Subcutaneous abdominal adipose tissue (tissue), 5 donors: ENCODE measurements at regions not wholly inside any gene's neighbourhood (a gene's known extent, or its start where the extent isn't known, plus 50 kb on each side); places are given as distances from the start of the nearest gene placed in this dataset.

ENCODE experiments used
- H3K27ac ChIP-seq: one replicate; pipeline ENCODE4 v1.7.0; 2013; ENCODE audit warnings: low read depth, mild to moderate bottlenecking, inconsistent platforms, low read length, moderate library complexity
- H3K27me3 ChIP-seq, 5 donors: one replicate each; pipeline ENCODE4 v1.7.0; 2013; ENCODE audit warnings: low read length in 5 of 5, inconsistent platforms in 1 of 5; ENCODE audit not compliant: control insufficient read depth in 5 of 5, insufficient read depth in 4 of 5
- H3K36me3 ChIP-seq, 5 donors: one replicate each; pipeline ENCODE4 v1.7.0; 2013; ENCODE audit warnings: low read length in 5 of 5; ENCODE audit not compliant: control insufficient read depth in 5 of 5, insufficient read depth in 5 of 5
- H3K4me1 ChIP-seq, 5 donors: one replicate each; pipeline ENCODE4 v1.7.0; 2013; ENCODE audit warnings: low read length in 5 of 5, mild to moderate bottlenecking in 3 of 5, moderate library complexity in 1 of 5; ENCODE audit not compliant: control insufficient read depth in 5 of 5, insufficient read depth in 5 of 5
- H3K4me3 ChIP-seq, 5 donors: one replicate each; pipeline ENCODE4 v1.7.0; 2013; ENCODE audit warnings: low read length in 5 of 5, low read depth in 1 of 5
- H3K9ac ChIP-seq, 5 donors: one replicate each; pipeline ENCODE4 v1.7.0; 2013; ENCODE audit warnings: low read length in 5 of 5, mild to moderate bottlenecking in 4 of 5, moderate library complexity in 3 of 5
- H3K9me3 ChIP-seq, 5 donors: one replicate each; pipeline ENCODE4 v1.7.0; 2013; ENCODE audit warnings: low read length in 5 of 5; ENCODE audit not compliant: control insufficient read depth in 5 of 5
- donor health status: healthy.
- donor health status: healthy.
- donor health status: healthy.
- donor health status: healthy.
- donor health status: healthy.

GRCh38 chr6:144588697-144589325 lies 303.7 kb downstream of the UTRN start:
- no peak overlapping the region for H3K27ac ChIP-seq

GRCh38 chr6:144590532-144590931 lies 305.4 kb downstream of the UTRN start:
- no peak overlapping the region for H3K27ac ChIP-seq

More at GRCh38 chr6:144588697-144589325, 303.7 kb downstream of the UTRN start:
- H3K4me1 ChIP-seq: peaks cover 0 to 10% (median 2%) of the 10 kb centered on the region in 5 donors
- peaks cover 0 to 10% (median 6%) of the 10 kb centered on the region in 5 donors for H3K36me3 ChIP-seq
- no peak overlapping the region for H3K4me3 ChIP-seq
- H3K9ac ChIP-seq: no peak overlapping the region
- H3K9me3 ChIP-seq: no peaks in the 10 kb centered on the region
- no peaks in the 10 kb centered on the region for H3K27me3 ChIP-seq

GRCh38 chr6:144593392-144593791 lies 308.3 kb downstream of the UTRN start:
- Histone ChIP-seq H3K27ac (no peak overlapping the region), H3K9ac (no peak overlapping the region), H3K27me3 (no peaks in the 10 kb centered on the region), H3K4me1 (peaks cover 0 to 10% (median 3%) of the 10 kb centered on the region in 5 donors), H3K9me3 (no peaks in the 10 kb centered on the region), H3K36me3 (peaks cover 0 to 5% (median 3%) of the 10 kb centered on the region in 5 donors), H3K4me3 (no peak overlapping the region)

More at GRCh38 chr6:144590532-144590931, 305.4 kb downstream of the UTRN start:
- H3K4me3 ChIP-seq: no peak overlapping the region
- H3K9ac ChIP-seq: no peak overlapping the region
- H3K9me3 ChIP-seq: no peaks in the 10 kb centered on the region
- H3K27me3 ChIP-seq: no peaks in the 10 kb centered on the region
- H3K4me1 ChIP-seq: peaks cover 0 to 10% (median 3%) of the 10 kb centered on the region in 5 donors
- H3K36me3 ChIP-seq: peaks cover 0 to 10% (median 6%) of the 10 kb centered on the region in 5 donors

GRCh38 chr6:144594585-144594984 lies 309.4 kb downstream of the UTRN start:
- Histone ChIP-seq H3K27ac (no peak overlapping the region), H3K9me3 (no peaks in the 10 kb centered on the region), H3K4me3 (no peak overlapping the region), H3K4me1 (peaks cover 0 to 3% (median 0%) of the 10 kb centered on the region in 5 donors), H3K27me3 (no peaks in the 10 kb centered on the region), H3K36me3 (peaks cover 0 to 5% (median 4%) of the 10 kb centered on the region in 5 donors), H3K9ac (no peak overlapping the region)

DNA sequence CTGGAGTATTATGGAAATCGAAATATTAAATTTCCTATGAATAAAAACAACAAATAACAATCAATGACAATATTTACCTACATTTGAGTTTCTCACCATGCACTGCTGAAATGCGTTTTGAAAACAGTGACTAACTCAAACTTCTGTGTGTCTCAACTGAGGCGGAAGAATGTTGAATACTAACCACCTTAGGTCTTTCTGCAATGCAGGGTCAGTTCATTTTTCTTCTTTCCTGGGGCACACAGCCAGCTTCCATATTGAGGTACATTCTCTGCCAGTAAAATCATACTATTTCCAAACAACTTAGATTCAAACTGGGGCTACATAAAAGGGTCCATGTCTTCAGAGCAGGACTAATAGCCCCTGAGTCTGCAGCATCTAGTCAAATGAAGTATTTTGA lies 310.1 kb downstream of the UTRN start:
- no peak overlapping the region for H3K9ac ChIP-seq
- H3K36me3 ChIP-seq: peaks cover 0 to 7% (median 4%) of the 10 kb centered on the region in 5 donors
- H3K27me3 ChIP-seq: no peaks in the 10 kb centered on the region
- H3K4me1 ChIP-seq: peaks cover 0 to 3% (median 0%) of the 10 kb centered on the region in 5 donors
- peaks cover 0 to 4% (median 1%) of the 10 kb centered on the region in 5 donors for H3K9me3 ChIP-seq
- no peak overlapping the region for H3K27ac ChIP-seq
- H3K4me3 ChIP-seq: no peak overlapping the region

GRCh38 chr6:144597511-144597910 lies 312.4 kb downstream of the UTRN start:
- Histone ChIP-seq H3K4me1 (peaks cover 0 to 3% (median 0%) of the 10 kb centered on the region in 5 donors), H3K9ac (no peak overlapping the region), H3K27ac (no peak overlapping the region), H3K36me3 (peaks cover 0 to 13% (median 3%) of the 10 kb centered on the region in 5 donors), H3K4me3 (no peak overlapping the region), H3K9me3 (peaks cover 0 to 13% (median 6%) of the 10 kb centered on the region in 5 donors), H3K27me3 (no peaks in the 10 kb centered on the region)

GRCh38 chr6:144599615-144600014 lies 314.5 kb downstream of the UTRN start:
- Histone ChIP-seq H3K4me1 (no peaks in the 10 kb centered on the region), H3K9me3 (peaks cover 0 to 13% (median 6%) of the 10 kb centered on the region in 5 donors), H3K27ac (no peak overlapping the region), H3K36me3 (peaks cover 0 to 13% (median 0%) of the 10 kb centered on the region in 5 donors), H3K27me3 (no peaks in the 10 kb centered on the region), H3K9ac (no peak overlapping the region), H3K4me3 (no peak overlapping the region)

- Histone ChIP-seq H3K36me3 (peaks cover 0 to 13% (median 0%) of the 10 kb centered on the region in 5 donors), H3K9me3 (peaks cover 0 to 13% (median 6%) of the 10 kb centered on the region in 5 donors), H3K27ac (no peak overlapping the region), H3K27me3 (no peaks in the 10 kb centered on the region), H3K9ac (no peak overlapping the region), H3K4me1 (no peaks in the 10 kb centered on the region), H3K4me3 (no peak overlapping the region)
These were observed 316.1 kb downstream of the UTRN start for GRCh38 chr6:144601221-144601620.

DNA sequence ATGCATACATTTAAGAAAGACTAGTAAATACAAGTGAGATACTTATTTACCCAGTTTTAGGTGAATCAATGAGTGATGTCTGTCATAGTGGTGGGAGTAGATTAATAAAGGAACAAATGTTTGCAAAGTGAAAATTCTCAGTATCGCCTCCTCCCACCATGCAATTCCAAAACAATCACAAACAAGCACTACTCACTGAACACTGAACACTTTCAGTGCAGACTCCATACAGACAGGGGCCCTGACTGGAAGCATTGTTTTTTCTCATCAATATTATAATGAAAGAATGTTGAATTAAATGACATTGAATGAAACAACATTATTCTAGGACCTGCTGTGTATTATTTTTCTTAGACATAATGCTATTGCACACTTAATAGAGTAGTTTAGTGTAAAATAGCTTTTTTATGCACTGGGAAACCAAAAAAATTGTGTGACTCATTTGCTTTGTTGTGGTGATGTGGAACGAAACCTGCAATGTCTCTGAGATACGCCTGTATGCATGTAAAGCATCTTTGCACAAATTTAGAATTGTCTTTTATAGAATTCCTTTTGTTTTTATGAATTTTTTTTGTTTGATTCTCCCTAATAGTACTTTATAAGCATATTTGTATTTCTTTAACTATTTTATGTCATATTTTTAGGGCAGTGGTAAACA lies 317.5 kb downstream of the UTRN start:
- Histone ChIP-seq H3K36me3 (peaks cover 0 to 18% (median 0%) of the 10 kb centered on the region in 5 donors), H3K4me1 (no peaks in the 10 kb centered on the region), H3K9ac (no peak overlapping the region), H3K27ac (no peak overlapping the region), H3K27me3 (no peaks in the 10 kb centered on the region), H3K9me3 (peaks cover 0 to 13% (median 6%) of the 10 kb centered on the region in 5 donors), H3K4me3 (no peak overlapping the region)

DNA sequence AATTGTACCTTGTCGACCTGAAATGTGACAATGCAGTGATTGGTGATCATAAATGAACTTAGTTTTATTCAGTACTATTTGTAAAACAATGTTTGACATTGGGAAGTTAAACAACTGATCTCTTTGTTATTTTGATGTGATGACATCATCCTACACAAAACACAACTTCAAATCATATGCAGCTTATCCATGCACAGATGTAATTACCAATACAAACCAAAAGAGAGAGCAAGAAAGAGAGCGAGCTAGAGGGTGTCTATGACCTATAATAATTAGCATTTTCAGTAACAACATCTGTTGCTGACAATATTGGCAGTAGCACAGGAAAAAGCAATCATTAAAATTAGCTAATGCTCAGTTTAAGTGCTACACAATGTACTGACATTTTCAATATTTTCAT lies 320.9 kb downstream of the UTRN start:
- Histone ChIP-seq H3K27me3 (no peaks in the 10 kb centered on the region), H3K9ac (no peak overlapping the region), H3K4me3 (no peak overlapping the region), H3K36me3 (peaks cover 0 to 11% (median 5%) of the 10 kb centered on the region in 5 donors), H3K27ac (no peak overlapping the region), H3K9me3 (peaks cover 0 to 4% (median 0%) of the 10 kb centered on the region in 5 donors), H3K4me1 (no peaks in the 10 kb centered on the region)
